HCT116 (cell line): ENCODE measurements at regions not wholly inside any gene's neighbourhood (a gene's known extent, or its start where the extent isn't known, plus 50 kb on each side); places are given as distances from the start of the nearest gene placed in this dataset.

ENCODE experiments used
- ATAC-seq: fragments of 200-7000 bp; cut with Tn5 transposase; 2 replicates; pipeline ENCODE4 v1.9.1; 2020; ENCODE audit warnings: mild to moderate bottlenecking, moderate library complexity
- BruUV-seq: library from RNA; stranded (reverse); fragments of 400-500 nt; replicated peaks from 2 replicates; lab custom pipeline; 2021; lab: Mats Ljungman, UMichigan
- CTCF ChIA-PET: fragments of 300-600 bp; sonication (Branson Sonifier 250); formaldehyde crosslinking; loops from one replicate; lab custom pipeline; 2021; ENCODE audit warnings: antibody characterized with exemption; lab: Charles Lee
- POLR2A ChIA-PET: fragments of 300-600, 350-600 bp; sonication (Branson Sonifier 250); formaldehyde crosslinking; loops from one replicate; lab custom pipeline; 2021; ENCODE audit warnings: antibody characterized with exemption; lab: Charles Lee
- RAD21 ChIA-PET, 2 experiments: fragments of 300-600 bp; sonication (Branson Sonifier 250); formaldehyde crosslinking; loops; one replicate each; lab custom pipeline; 2023; ENCODE audit warnings: low total read pairs in 2 of 2; ENCODE audit not compliant: uncharacterized antibody in 2 of 2, unreplicated experiment in 2 of 2, low non-redundant PET in 1 of 2; lab: Charles Lee
- DNase-seq: peaks from one replicate; pipeline ENCODE4 v3.0.0-alpha.2; 2010; ENCODE audit warnings: low read depth, low spot score
- H2AFZ ChIP-seq: fragments of 200-600 bp; shearing (Covaris generic), sonication (generic); 2 replicates; pipeline ENCODE4 v1.6.1; 2017; ENCODE audit warnings: low read depth, mixed run types, mixed read lengths, antibody characterized with exemption, low read length; ENCODE audit not compliant: poor library complexity, severe bottlenecking
- H3K27ac ChIP-seq: 2 replicates; pipeline ENCODE4 v1.5.1; 2012; ENCODE audit warnings: low read depth, low read length
- H3K27me3 ChIP-seq: fragments of 200-600 bp; sonication (generic); 2 replicates; pipeline ENCODE4 v1.6.1; 2016; ENCODE audit warnings: mixed run types, low read length, mixed read lengths; ENCODE audit not compliant: insufficient read depth
- H3K36me3 ChIP-seq, 2 experiments: fragments of 200-500 bp in 1 of 2; fragments of 200-600 bp in 1 of 2; sonication (Bioruptor generic) in 1 of 2; sonication (generic) in 1 of 2; 2 replicates each; pipeline versions ENCODE4 v1.5.1 to v1.6.1; 2014 to 2016; ENCODE audit warnings: low read length in 2 of 2, inconsistent platforms in 1 of 2, mixed read lengths in 1 of 2, mixed run types in 1 of 2; ENCODE audit not compliant: insufficient read depth in 2 of 2, control insufficient read depth in 1 of 2
- H3K4me1 ChIP-seq, 2 experiments: fragments of 200-600 bp in 1 of 2; sonication (generic) in 1 of 2; 2 replicates each; pipeline versions ENCODE4 v1.5.1 to v1.6.1; 2012 to 2017; ENCODE audit warnings: low read length in 2 of 2, inconsistent platforms in 1 of 2, mild to moderate bottlenecking in 1 of 2, mixed read lengths in 1 of 2, mixed run types in 1 of 2, moderate library complexity in 1 of 2; ENCODE audit not compliant: insufficient read depth in 2 of 2, control insufficient read depth in 1 of 2
- H3K4me2 ChIP-seq: fragments of 200-600 bp; sonication (generic); 2 replicates; pipeline ENCODE4 v1.6.1; 2017; ENCODE audit warnings: mixed run types, low read length, mixed read lengths
- H3K4me3 ChIP-seq, 2 experiments: fragments of 200-600 bp in 1 of 2; sonication (generic) in 1 of 2; replicated peaks in 1 of 2; 2 replicates each; pipeline ENCODE4 v1.5.1; 2011 to 2016; ENCODE audit warnings: low read length in 2 of 2, control low read depth in 1 of 2, low read depth in 1 of 2, mild to moderate bottlenecking in 1 of 2, mixed read lengths in 1 of 2, mixed run types in 1 of 2
- H3K79me2 ChIP-seq: fragments of 200-600 bp; sonication (generic); 2 replicates; pipeline ENCODE4 v1.6.1; 2017; ENCODE audit warnings: mild to moderate bottlenecking, mixed run types, low read length, moderate library complexity, mixed read lengths; ENCODE audit not compliant: insufficient read depth
- H3K9ac ChIP-seq: fragments of 200-600 bp; sonication (generic); 2 replicates; pipeline ENCODE4 v1.6.1; 2016; ENCODE audit warnings: low read length, mixed read lengths
- H3K9me2 ChIP-seq: fragments of 200-600 bp; sonication (generic), shearing (Covaris generic); 2 replicates; pipeline ENCODE4 v1.6.1; 2017; ENCODE audit warnings: mixed run types, mild to moderate bottlenecking, moderate library complexity; ENCODE audit not compliant: insufficient read depth
- H3K9me3 ChIP-seq, 2 experiments: fragments of 200-500 bp in 1 of 2; fragments of 200-600 bp in 1 of 2; sonication (Bioruptor generic) in 1 of 2; sonication (generic) in 1 of 2; 2 replicates each; pipeline ENCODE4 v1.6.1; 2014 to 2017; ENCODE audit warnings: low read length in 2 of 2, mixed read lengths in 2 of 2, inconsistent platforms in 1 of 2, low read depth in 1 of 2, mild to moderate bottlenecking in 1 of 2, mixed run types in 1 of 2, moderate library complexity in 1 of 2; ENCODE audit not compliant: control insufficient read depth in 1 of 2, insufficient read depth in 1 of 2
- H4K20me1 ChIP-seq: fragments of 200-600 bp; sonication (generic), shearing (Covaris generic); 2 replicates; pipeline ENCODE4 v1.6.1; 2017; ENCODE audit warnings: mixed run types, mild to moderate bottlenecking, moderate library complexity; ENCODE audit not compliant: insufficient read depth
- CBX3 ChIP-seq: IDR thresholded peaks from 2 replicates; pipeline ENCODE4 v1.6.1; 2012; ENCODE audit warnings: low read depth
- CEBPB ChIP-seq: IDR thresholded peaks from 2 replicates; pipeline ENCODE4 v1.6.1; 2012; ENCODE audit warnings: low read depth
- EGR1 ChIP-seq: IDR thresholded peaks from 2 replicates; pipeline ENCODE4 v1.6.1; 2012; ENCODE audit warnings: low read depth
- EZH2 ChIP-seq: fragments of 200-600 bp; sonication (generic); IDR thresholded peaks from 2 replicates; pipeline ENCODE4 v1.6.1; 2017; ENCODE audit warnings: antibody characterized with exemption, mixed run types
- JUND ChIP-seq: IDR thresholded peaks from 2 replicates; pipeline ENCODE4 v1.6.1; 2012
- MAX ChIP-seq: IDR thresholded peaks from 2 replicates; pipeline ENCODE4 v1.6.1; 2012
- POLR2A ChIP-seq: IDR thresholded peaks from 2 replicates; pipeline ENCODE4 v1.7.0; 2011; ENCODE audit warnings: borderline replicate concordance; ENCODE audit not compliant: insufficient read depth, insufficient read length; ENCODE audit errors: extremely low read depth
- POLR2AphosphoS5 ChIP-seq: IDR thresholded peaks from 2 replicates; pipeline ENCODE4 v1.6.1; 2011; ENCODE audit warnings: mild to moderate bottlenecking, low read depth, low read length, moderate library complexity
- REST ChIP-seq: IDR thresholded peaks from 2 replicates; pipeline ENCODE4 v1.6.1; 2012; ENCODE audit warnings: low read depth
- SIN3A ChIP-seq: IDR thresholded peaks from 2 replicates; pipeline ENCODE4 v1.6.1; 2012; ENCODE audit warnings: low read depth
- SP1 ChIP-seq: IDR thresholded peaks from 2 replicates; pipeline ENCODE4 v1.6.1; 2012; ENCODE audit warnings: low read depth
- TCF7L2 ChIP-seq: IDR thresholded peaks from 2 replicates; pipeline ENCODE4 v1.7.0; 2011; ENCODE audit warnings: borderline replicate concordance, inconsistent platforms; ENCODE audit not compliant: insufficient read depth, insufficient read length; ENCODE audit errors: extremely low read depth
- YY1 ChIP-seq: IDR thresholded peaks from 2 replicates; pipeline ENCODE4 v1.6.1; 2011; ENCODE audit warnings: low read length, low read depth, moderate library complexity, mild to moderate bottlenecking; ENCODE audit not compliant: insufficient replicate concordance; ENCODE audit errors: extremely low read depth
- ZBTB33 ChIP-seq: IDR thresholded peaks from 2 replicates; pipeline ENCODE4 v1.6.1; 2011; ENCODE audit warnings: mild to moderate bottlenecking, low read length, moderate library complexity; ENCODE audit not compliant: insufficient replicate concordance; ENCODE audit errors: extremely low read depth
- ZFX ChIP-seq: fragments of 450-650 bp; IDR thresholded peaks from 2 replicates; pipeline ENCODE4 v1.6.1; 2017
- ZNF274 ChIP-seq: fragments of 200-500 bp; sonication (Bioruptor generic); IDR thresholded peaks from 2 replicates; pipeline ENCODE4 v1.6.1; 2014; ENCODE audit warnings: mild to moderate bottlenecking, low read depth, low read length, inconsistent platforms
- intact Hi-C: fragments of 100-400 bp; cut with micrococcal nuclease; formaldehyde crosslinking; loops from 2 replicates; pipeline ENCODE4 v1.10.0; 2022

GRCh38 chr3:104832530-104832929 is 534.2 kb upstream of the ALCAM start:
- Histone ChIP-seq H4K20me1 (no peaks in the 10 kb centered on the region), H2AFZ (no peak overlapping the region), H3K9me2 (peaks cover 6% of the 10 kb centered on the region; the same call in 1 of the 2 replicates), H3K4me1 (no peaks in the 10 kb centered on the region), H3K79me2 (no peaks in the 10 kb centered on the region), H3K9ac (no peak overlapping the region), H3K9me3 (no peaks in the 10 kb centered on the region), H3K27ac (no peak overlapping the region), H3K36me3 (no peaks in the 10 kb centered on the region), H3K4me3 (no peak overlapping the region), H3K4me2 (no peak overlapping the region), H3K27me3 (no peaks in the 10 kb centered on the region)
- no peak for ATAC-seq
- CTCF ChIA-PET, result no interaction called here
- POLR2A ChIA-PET, result no interaction called here
- TF ChIP-seq CBX3, result no peak
- TF ChIP-seq JUND, result no peak
- no peak for TF ChIP-seq CEBPB
- TF ChIP-seq ZFX, result no peak
- no peak for TF ChIP-seq POLR2AphosphoS5
- no peak for TF ChIP-seq EZH2
- no peak for TF ChIP-seq REST
- TF ChIP-seq SIN3A, result no peak
- TF ChIP-seq ZNF274, result no peak
- TF ChIP-seq POLR2A, result no peak
- TF ChIP-seq TCF7L2, result no peak
- no peak for TF ChIP-seq MAX
- no peak for TF ChIP-seq ZBTB33
- TF ChIP-seq YY1, result no peak
- no peak for TF ChIP-seq EGR1
- TF ChIP-seq SP1, result no peak
- no TSS peak for BruUV-seq
- RAD21 ChIA-PET, result no interaction called here
- no peak for DNase-seq
- intact Hi-C loops, result no loop called here
